ENCODE measurements at regions not wholly inside any gene's neighbourhood (a gene's known extent, or its start where the extent isn't known, plus 50 kb on each side); places are given as distances from the start of the nearest gene placed in this dataset.
A peak's percentile ranks its signal among the peaks of the same experiment; 100 is the strongest.
"Not testable (repeated sequence)": the region's sequence is repeated elsewhere in the genome, so short reads cannot be mapped to it uniquely, and the experiment has no call there.

DNA sequence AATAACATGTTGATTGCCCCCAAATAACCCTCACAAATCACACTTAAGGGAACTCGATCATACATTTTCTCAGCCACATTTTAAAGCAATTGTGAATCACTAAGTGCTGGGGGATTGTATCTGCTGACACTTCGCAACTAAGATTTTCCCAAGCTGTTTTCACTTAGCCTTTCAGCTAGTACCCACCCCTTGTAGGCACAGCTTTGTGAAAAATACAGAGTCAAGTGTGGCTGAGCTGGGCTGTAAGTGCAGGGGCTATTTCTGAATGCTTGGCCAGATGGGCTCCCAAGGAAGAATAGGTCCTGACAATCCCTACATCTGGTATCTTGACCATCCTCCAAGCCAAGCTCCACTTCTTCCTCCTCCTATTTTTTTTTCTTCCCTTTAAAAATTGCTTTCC, 289.2 kb upstream of the NMUR2 start:
- no peak for DNase-seq (ENCODE audit: low spot score)

DNA sequence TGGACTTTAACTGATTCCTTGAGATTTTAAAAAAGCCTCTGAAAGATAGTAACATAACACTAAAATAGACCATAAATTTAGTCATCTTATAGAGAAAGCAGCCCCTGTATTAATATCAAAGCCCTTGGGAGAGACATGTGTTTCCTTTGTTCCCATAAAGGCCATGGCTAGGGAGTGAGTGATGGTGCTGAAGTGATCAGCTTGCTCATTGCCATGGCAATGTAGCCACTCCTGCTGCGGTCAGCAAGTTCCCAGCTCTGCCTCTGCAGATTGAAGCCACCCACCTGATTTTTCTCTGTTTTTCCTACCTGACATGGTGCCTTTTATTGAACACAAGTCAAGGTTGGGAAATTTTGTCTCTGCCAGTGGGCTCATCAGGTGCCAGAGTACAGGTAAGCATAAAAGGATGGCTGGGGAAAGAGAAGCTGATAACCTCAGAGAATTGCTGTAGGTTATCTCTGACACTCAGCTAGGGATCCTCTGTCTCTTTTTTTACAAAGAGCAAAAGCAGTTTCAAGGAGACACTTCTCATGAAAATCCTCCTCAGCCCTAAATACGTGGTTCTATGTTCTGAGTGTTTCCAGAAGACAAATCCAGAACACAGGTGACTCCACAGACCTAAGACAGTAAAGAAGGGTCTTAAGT, 296.3 kb upstream of the NMUR2 start:
- DNase-seq (ENCODE audit: low spot score): no peak

DNA sequence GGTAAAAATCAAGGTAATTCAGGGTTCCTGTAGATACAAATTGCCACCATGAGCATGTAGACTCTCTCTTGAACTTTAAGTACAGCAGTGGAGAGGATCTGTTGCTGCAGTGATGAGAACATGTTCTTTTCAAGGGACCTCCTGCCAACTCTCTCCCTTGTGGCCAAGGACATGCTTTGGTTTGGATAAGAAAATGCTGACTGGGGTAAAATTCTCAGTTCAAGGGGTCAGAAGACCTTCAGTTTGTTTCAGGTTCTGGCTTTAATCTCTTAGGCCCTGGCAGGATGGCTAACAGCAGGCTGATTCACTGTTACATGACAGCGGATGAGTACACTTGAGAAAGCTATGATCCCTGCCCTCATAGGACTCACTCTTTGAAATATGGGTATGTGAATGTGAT, 299.2 kb upstream of the NMUR2 start:
- no peak for DNase-seq (ENCODE audit: low spot score)

DNA sequence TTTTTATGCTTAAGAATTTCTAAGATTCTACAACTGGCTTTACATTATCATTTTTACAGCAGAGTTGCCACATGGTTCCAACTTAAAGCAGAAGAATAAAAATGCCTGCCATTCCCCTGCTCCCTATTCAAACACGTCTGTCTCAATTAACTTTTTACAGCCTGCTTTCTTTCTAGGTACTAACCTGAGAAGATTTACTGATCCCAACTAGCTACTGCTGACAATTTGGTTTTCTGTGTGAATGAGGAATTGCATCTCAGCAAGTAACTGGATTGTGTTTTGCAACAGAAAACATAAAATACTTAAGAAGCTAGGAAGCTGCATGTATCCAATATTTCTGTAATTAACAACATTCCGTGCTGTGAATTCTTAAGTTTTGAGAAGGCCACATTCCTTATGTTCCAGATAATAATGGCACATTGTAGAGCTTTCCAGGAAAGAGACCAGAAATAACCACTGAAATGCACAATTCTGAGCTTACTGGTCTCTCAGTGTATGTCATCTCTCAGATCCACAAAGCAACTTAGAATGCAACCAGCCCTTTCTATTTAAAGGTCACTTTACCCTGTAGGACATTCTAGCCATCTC, 306.8 kb upstream of the NMUR2 start:
- DNase-seq (ENCODE audit: low spot score): no peak

DNA sequence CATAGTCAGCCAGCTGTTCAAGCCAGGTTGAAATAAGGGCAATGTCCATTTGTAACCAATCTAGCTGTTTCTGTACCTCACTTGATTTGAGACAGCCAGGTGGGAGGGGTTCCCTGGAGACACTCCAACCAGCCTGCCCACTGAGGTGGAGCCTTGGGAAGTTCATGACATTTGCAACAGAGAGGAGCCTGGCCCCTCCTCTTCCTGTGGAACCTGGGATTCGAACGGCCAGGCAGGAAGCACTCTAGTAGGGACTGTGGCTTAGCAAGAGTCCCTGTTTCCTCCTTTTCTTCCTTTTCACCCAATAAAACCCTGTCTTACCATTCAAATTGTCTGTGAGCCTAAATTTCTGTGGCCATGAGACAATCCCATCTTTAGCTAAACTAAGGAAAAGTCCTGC, 312.3 kb upstream of the NMUR2 start:
- DNase-seq (ENCODE audit: low spot score): no peak

DNA sequence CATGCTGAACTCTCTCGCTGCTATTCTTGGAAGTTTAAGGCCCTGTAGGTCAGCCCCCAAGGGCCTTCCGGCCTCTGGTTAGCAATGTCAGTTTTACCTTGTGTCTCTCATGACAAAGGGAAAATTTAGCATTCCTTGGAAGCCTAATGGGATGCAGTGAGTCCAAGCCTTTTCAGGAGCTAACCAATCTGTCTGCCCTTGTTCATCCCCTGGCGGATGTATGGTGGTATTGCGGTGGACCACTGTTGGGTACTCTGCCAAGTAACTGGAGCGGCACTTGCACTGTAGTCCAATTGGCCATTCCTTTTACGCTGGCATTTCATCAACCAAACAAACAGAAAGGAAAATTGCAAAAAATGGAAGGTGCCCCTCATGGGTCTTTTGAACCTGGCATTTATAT, 318.4 kb upstream of the NMUR2 start:
- no peak for DNase-seq (ENCODE audit: low spot score)

DNA sequence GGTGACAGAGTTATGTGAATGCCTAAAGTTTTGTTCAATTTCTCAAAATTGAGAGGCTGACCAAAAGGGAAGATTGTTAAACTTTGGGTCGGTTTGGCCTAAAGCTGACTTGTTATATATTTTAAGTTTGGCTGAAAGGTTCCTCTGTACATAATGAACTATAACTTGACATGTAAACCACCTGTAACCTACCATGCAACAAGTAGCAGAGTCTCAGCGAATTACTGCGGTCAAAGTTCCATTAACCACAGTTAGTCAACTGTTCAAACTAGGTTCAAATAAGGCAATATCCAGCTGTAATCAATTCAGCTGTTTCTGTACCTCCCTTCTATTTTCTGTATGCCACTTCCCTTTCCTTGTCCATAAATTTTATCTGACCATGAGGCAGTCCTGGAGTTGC, 325.1 kb upstream of the NMUR2 start:
- no peak for DNase-seq (ENCODE audit: low spot score)

DNA sequence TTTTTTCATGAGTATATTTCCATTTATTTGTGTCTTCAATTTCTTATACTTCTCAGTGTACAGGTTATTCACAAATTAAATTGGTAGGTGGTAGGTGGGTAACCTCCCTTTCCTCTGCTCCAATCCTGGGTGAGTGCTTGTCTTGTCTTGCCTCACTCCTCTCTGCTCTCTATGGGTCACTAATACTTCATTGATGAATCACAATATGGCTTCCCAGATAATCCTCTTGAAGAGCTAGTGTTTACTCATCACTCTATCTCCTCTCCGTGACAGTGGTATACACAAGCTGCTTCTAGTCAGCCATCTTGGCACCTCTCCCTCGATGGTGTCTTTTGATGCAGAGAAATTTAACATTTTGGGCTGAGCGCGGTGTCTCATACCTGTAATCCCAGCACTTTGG, 331.8 kb upstream of the NMUR2 start:
- no peak for DNase-seq (ENCODE audit: low spot score)

DNA sequence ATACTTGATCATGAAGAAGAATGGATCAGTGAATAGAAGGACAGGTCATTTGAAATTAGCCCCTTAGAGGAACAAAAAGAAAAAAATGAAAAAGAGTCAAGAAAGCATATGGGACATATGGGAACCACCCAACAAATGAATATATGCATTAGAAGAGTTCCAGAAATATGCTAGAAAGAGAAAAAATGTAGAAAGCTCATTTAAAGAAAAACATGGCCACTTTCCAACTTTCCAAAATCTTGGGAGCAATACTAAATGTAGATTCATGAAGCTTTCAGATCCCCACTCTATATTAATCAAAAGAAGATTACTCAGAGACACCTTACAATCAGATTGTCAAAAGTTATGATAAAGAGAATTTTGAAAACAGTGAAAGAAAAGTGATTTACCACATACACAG, 334.8 kb upstream of the NMUR2 start:
- no peak for DNase-seq (ENCODE audit: low spot score)

DNA sequence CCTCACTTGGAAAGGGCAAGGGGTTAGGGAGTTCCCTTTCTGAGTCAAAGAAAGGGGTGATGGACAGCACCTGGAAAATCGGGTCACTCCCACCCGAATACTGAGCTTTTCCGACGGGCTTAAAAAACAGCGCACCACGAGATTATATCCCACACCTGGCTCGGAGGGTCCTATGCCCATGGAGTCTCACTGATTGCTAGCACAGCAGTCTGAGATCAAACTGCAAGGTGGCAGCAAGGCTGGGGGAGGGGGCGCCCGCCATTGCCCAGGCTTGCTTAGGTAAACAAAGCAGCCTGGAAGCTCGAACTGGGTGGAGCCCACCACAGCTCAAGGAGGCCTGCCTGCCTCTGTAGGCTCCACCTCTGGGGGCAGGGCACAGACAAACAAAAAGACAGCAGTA, 336.0 kb upstream of the NMUR2 start:
- DNase-seq (ENCODE audit: low spot score): not testable (repeated sequence)

DNA sequence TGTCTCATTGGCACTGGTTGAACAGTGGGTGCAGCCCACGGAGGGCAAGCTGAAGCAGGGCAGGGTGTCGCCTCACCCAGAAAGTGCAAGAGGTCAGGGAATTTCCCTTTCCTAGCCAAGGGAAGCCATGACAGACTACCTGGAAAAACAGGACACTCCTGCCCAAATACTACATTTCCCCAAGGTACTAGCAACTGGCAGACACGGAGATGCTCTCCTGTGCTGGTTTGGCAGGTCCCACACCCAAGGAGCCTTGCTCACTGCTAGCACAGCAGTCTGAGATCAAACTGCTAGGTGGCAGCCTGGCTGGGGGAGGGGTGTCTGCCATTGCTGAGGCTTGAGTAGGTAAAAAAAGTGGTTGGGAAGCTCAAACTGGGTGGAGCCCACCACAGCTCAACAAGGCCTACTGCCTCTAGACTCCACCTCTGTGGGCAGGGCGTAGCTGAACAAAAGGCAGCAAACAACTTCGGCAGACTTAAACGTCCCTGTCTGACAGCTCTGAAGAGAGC, 382.7 kb upstream of the NMUR2 start:
- not testable (repeated sequence) for DNase-seq (ENCODE audit: low spot score)

DNA sequence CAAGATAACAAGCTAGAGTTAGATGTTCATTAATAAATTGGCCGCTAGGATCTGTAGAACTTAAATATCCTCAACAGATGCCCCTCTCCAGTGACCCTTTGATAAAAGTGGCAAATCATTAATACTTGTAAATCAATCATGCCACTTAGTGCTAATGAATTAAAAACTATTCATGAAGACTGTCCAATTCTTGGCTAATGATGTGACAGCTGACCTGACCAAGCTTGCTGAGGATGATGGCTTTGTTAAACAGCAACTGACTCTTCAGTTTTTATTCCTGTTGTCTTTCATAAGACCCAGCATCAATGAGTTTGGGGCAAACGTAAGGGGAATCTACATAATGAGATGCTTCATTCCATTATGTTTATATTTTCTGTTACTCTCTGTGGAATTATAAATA, 396.8 kb upstream of the NMUR2 start:
- DNase-seq (ENCODE audit: low spot score): no peak

DNA sequence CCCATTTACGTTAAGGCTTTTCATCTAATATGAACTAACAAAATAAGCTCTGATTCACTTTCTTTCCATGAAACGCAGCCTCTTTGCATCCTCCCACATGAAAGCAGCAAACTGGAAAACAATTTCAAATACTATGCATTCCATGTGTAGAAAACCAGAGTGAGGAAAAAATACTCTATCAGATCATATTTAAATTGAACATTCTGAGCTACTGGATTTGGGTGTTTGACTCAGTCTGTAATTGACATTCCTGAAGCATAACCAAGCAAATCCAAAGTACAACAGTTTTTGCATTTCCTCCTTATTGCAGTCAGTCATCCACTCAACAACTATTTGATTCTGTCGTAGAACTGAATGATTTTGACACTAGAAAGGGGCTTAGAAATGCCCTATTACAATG, 399.1 kb upstream of the NMUR2 start:
- DNase-seq (ENCODE audit: low spot score): no peak

DNA sequence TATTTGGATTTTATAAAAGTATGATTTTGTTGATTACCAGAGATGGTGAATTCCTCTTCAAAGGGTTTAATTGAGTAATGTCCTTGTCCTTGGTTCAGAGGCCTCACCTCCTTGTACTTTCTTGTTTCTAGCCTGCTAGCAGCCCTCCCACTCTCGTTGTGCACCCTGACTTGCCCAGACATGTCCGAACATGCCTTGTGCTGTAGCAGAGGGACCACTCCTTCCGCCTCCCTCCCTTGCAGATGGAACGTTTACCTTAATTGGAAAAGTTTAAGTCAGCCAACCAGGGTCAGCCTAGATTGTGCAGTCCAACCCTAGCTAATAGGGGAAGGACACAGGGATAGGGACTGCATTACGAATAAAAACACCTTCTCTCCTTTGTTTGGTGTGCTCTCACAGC, 406.9 kb upstream of the NMUR2 start:
- peak; percentile 38 for DNase-seq (ENCODE audit: low spot score)

DNA sequence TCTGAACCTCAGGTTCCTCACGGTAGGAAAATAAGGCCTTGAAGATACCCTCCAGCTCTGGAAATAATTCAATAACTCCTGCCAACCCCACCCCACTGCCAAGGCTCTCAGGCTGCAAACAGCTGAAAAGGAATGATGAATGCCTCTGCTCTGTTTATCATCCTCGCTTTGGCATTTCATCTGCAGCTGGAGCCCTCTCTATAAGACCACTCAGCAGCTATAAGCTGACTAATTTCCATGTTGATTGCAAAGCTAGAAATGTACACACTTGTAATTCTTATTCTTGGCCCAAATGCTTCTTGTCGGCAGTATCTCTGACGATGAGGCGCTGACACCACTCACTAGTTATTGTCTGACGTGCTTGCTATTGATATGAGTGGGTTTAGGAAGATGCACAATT, 408.4 kb upstream of the NMUR2 start:
- peak; percentile 33 for DNase-seq (ENCODE audit: low spot score)

DNA sequence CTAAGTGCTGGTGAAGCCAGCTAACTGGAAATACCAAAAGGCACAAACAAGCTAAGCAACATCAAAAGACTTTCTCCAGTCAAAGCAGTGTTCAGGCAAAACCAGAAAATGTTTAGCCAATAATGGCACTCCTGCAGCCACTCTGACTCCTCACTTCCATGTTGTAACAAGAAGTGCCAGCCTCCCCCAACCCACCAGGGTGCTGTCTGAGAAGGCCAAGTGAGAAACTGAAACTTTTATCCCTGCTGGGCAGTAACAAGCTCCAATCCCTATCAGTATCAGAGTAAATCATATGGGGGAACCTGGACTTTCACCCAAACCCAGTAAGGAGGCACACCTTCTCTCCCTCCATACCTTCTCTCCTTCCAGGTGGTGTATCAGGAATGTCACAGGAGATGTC, 414.8 kb upstream of the NMUR2 start:
- DNase-seq (ENCODE audit: low spot score): no peak

DNA sequence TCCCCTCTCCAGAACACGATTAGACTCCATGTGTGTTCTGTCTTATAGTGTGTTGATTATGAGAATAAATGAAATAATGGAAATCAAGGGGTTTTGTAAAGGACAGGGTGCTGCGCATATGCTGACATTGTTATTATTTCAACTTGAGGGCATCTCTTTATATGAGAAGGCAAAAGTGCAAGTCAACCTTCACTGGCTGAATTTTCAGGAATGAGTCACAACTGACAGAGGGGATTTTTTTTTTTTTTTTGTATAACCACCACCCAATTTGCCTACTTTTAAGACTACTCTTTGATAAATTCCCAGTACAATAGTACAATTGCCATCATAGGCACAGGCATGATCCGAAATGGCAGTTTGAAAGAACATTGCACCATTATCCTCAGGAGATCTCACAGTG, 419.2 kb upstream of the NMUR2 start:
- DNase-seq (ENCODE audit: low spot score): no peak

DNA sequence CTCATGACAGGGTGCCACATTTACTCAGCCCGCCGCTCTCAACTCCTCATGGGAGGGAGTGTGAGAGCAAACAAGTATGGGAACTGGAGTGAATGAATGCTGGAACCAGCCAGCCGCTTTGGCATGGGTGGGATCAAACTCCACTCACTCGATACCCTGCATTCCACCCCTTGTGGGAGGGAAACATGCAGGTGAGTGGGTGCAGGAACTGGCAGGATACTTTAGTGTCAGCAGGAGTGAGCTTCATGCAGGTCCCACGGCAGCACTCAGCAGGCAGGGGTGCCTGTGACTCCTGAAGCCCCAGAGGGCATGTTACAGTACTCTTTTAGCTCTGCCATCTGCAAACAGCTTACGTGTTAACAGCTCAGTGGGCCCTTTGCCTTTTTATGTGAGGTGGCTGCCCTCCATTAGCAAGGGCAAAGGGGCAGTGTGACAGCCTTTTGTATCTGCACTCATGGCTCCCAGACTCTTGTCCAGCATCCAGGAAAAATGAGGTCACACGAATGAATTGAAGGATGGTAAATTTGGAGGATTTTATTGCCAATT, 433.2 kb upstream of the NMUR2 start:
- DNase-seq (ENCODE audit: low spot score): no peak

DNA sequence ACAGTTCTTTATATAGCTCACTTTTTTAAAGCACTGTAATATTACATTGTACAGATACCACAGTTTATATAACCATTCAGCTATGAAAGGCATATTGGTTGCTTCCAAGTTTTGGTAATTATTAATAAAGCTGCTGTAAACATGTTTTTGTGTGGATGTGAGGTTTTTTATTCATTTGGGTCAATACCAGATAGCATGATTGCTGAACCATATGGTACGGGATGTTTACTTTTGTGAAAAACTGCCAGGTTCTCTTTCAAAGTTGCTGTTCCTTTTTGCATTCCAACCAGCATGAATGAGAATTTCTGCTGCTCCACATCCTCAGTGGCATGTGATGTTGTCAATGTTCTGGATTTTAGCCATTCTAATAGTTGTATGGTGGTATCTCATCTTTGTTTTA, 439.6 kb upstream of the NMUR2 start:
- DNase-seq (ENCODE audit: low spot score): no peak

DNA sequence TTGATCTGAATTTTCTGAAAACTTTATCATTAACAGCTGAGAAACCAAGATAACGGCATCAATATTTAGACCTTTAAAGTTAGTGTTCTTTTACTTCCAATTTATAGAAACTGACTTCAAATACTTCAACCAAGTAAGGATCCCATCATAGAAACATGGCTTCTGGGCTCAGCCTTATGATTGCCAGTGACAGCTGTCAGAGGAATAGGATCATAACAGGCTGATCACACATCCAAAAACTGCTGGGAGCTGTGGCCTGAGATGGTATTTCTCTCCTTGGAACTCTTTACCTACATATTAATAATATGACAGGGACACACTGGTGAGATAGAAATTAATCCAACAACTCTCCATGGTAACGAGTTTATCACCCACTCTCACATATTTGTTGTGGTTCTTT, 448.3 kb upstream of the NMUR2 start:
- no peak for DNase-seq (ENCODE audit: low spot score)

DNA sequence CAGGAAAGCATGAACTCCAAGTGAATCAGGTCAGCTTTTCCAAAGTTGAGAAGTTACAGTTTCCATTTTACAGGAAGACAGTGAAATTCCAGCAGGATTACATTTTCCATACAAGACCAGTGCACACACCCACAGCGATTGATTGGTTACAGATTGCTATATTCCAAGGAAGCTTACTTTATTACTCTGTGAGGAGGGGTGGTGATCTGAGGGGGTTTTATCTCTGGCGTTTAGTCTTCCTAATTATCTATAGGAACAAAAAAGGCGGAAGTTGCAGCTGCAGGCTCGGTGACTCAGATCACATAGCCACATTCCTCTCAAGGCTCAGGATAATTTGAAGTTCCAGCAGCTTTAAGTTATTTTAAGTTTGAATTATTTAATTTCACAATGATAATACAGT, 450.4 kb upstream of the NMUR2 start:
- DNase-seq (ENCODE audit: low spot score): no peak

DNA sequence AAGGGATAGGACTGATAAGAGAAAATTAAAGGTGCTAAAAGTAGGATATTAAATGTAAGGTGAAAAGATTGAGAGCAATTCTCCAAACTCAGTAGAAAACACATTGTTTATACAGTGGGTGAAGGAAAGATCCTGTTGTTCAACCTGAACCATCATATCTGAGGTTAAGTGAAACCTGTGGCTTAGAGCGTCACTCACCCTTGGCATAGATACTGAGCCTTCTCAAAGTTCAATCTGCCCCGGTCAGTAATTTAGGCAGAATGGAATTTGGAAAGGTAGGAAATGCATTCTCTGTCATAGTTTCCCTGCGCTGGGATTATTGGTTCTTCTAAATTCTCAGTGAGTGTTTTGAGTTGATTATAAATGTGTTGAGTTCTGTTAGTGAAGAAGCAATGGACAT, 456.2 kb upstream of the NMUR2 start:
- DNase-seq (ENCODE audit: low spot score): no peak

DNA sequence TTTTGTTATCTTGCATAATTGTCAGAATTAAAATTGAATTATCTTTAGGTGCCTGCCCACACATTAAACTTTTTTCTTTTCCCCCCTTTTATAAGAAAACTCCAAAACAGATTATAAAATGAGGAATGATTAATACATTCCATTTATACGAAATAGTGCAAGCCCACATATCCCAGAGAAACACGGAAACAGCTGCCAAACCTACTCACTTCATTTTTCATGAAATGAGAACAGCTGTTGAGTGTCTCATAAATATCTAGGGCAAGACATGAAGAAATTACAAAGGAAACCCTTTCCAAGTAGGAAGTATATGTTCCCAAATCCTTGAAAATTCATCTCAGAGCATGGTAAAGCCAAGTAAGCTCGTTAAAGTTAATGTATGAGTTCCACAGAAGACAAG, 459.4 kb upstream of the NMUR2 start:
- DNase-seq (ENCODE audit: low spot score): no peak

DNA sequence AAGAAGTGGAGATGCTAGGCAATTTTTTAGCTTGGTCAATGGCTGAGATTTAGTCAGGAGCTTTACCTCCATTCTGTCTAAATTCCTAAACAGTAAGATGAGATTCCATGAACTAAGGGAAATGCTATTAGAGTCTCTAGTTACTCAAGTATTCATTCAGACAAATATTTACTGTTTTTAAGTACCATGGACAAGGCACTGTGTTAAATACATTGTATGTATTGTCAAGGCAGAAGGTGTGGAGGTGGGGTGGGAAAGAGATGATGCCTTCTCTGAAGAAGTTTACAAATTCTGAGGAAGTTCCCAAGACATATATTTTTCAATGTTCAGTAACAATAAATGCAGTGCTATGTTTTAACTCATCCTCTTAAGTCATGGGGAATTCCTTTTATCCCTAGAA, 459.9 kb upstream of the NMUR2 start:
- DNase-seq (ENCODE audit: low spot score): no peak
